IMR-90 (cell line): ENCODE measurements at regions not wholly inside any gene's neighbourhood (a gene's known extent, or its start where the extent isn't known, plus 50 kb on each side); places are given as distances from the start of the nearest gene placed in this dataset.
"Not testable (repeated sequence)": the region's sequence is repeated elsewhere in the genome, so short reads cannot be mapped to it uniquely, and the experiment has no call there.

Source experiments
- BHLHE40 ChIP-seq: fragments of 150-350 bp; IDR thresholded peaks from 2 replicates; pipeline ENCODE4 v1.6.1; 2016; ENCODE audit warnings: mild to moderate bottlenecking, low read depth, low read length
- CEBPB ChIP-seq: IDR thresholded peaks from 2 replicates; pipeline ENCODE4 v1.6.1; 2012; ENCODE audit warnings: low read depth, low read length, improper control_type of control experiment
- CHD1 ChIP-seq: IDR thresholded peaks from 2 replicates; pipeline ENCODE4 v1.6.1; 2012; ENCODE audit warnings: low read depth, low read length, improper control_type of control experiment
- CTCF ChIP-seq: conservative IDR thresholded peaks from 2 replicates; pipeline ENCODE4 v1.5.1; 2012; ENCODE audit warnings: mild to moderate bottlenecking, low read depth, low read length, improper control_type of control experiment
- ELK1 ChIP-seq: fragments of 150-350 bp; IDR thresholded peaks from 2 replicates; pipeline ENCODE4 v1.6.1; 2016; ENCODE audit warnings: low read depth, mild to moderate bottlenecking, low read length, moderate library complexity, borderline replicate concordance
- FOS ChIP-seq: fragments of 150-350 bp; IDR thresholded peaks from 2 replicates; pipeline ENCODE4 v1.6.1; 2016; ENCODE audit warnings: low read depth, low read length
- MXI1 ChIP-seq: IDR thresholded peaks from 2 replicates; pipeline ENCODE4 v1.6.1; 2012; ENCODE audit warnings: low read depth, mild to moderate bottlenecking, low read length, moderate library complexity, borderline replicate concordance
- NFE2L2 ChIP-seq: fragments of 150-350 bp; IDR thresholded peaks from 2 replicates; pipeline ENCODE4 v1.6.1; 2016; ENCODE audit warnings: low read depth, mild to moderate bottlenecking, low read length
- POLR2A ChIP-seq: IDR thresholded peaks from 2 replicates; pipeline ENCODE4 v1.6.1; 2012; ENCODE audit warnings: mild to moderate bottlenecking, low read depth, low read length
- RAD21 ChIP-seq: IDR thresholded peaks from 2 replicates; pipeline ENCODE4 v1.6.1; 2012; ENCODE audit warnings: low read length, improper control_type of control experiment
- RCOR1 ChIP-seq: IDR thresholded peaks from 2 replicates; pipeline ENCODE4 v1.6.1; 2012; ENCODE audit warnings: mild to moderate bottlenecking, low read length, improper control_type of control experiment; ENCODE audit not compliant: insufficient replicate concordance
- RFX5 ChIP-seq: IDR thresholded peaks from 2 replicates; pipeline ENCODE4 v1.8.0; 2012; ENCODE audit warnings: low read depth, mild to moderate bottlenecking, low read length, moderate library complexity
- USF2 ChIP-seq: fragments of 150-350 bp; IDR thresholded peaks from 2 replicates; pipeline ENCODE4 v1.6.1; 2017; ENCODE audit warnings: mild to moderate bottlenecking, antibody characterized with exemption, low read length, low read depth

GRCh38 chr3:195959367-195960157 is 51.2 kb upstream of the TNK2 start:
- not testable (repeated sequence) for TF ChIP-seq CTCF, FOS, RAD21, RFX5, MXI1, USF2, POLR2A, NFE2L2, CHD1, ELK1, CEBPB, RCOR1, BHLHE40
